IMR-90 (cell line): ENCODE measurements at regions not wholly inside any gene's neighbourhood (a gene's known extent, or its start where the extent isn't known, plus 50 kb on each side); places are given as distances from the start of the nearest gene placed in this dataset.

Experiments used
- ATAC-seq: fragments of 200-7000 bp; cut with Tn5 transposase; 2 replicates; pipeline ENCODE4 v1.9.1; 2020; ENCODE audit warnings: low read depth, mild to moderate bottlenecking, moderate library complexity
- BruUV-seq: library from RNA; stranded (reverse); fragments of 400-500 nt; replicated peaks from 2 replicates; lab custom pipeline; 2021; lab: Mats Ljungman, UMichigan
- CTCF ChIA-PET: fragments of 300-600 bp; formaldehyde crosslinking; extraction: SDS; loops from one replicate; lab custom pipeline; 2021; ENCODE audit warnings: antibody characterized with exemption; lab: Yijun Ruan, JAX
- POLR2A ChIA-PET: fragments of 300-600 bp; sonication (Branson Sonifier 250); formaldehyde crosslinking; loops from one replicate; lab custom pipeline; 2022; ENCODE audit warnings: antibody characterized with exemption; ENCODE audit not compliant: unreplicated experiment; lab: Charles Lee
- DNase-seq: peaks from one replicate; pipeline ENCODE4 v3.0.0; 2013
- H2AFZ ChIP-seq: replicated peaks from 2 replicates; pipeline ENCODE3; 2013; ENCODE audit warnings: low read length, mild to moderate bottlenecking; ENCODE audit not compliant: poor library complexity
- H2AK5ac ChIP-seq: 2 replicates; pipeline ENCODE4 v1.6.1; 2013; ENCODE audit warnings: low read depth, low read length, inconsistent platforms
- H2AK9ac ChIP-seq: replicated peaks from 2 replicates; pipeline ENCODE3; 2013; ENCODE audit warnings: mild to moderate bottlenecking, low read depth, low read length, moderate library complexity; ENCODE audit not compliant: poor library complexity
- H2BK120ac ChIP-seq: 2 replicates; pipeline ENCODE4 v1.6.1; 2013; ENCODE audit warnings: low read depth, low read length, inconsistent platforms
- H2BK15ac ChIP-seq: 3 replicates; pipeline ENCODE4 v1.6.1; 2013; ENCODE audit warnings: low read depth, low read length, inconsistent platforms
- H2BK20ac ChIP-seq: 2 replicates; pipeline ENCODE4 v1.6.1; 2013; ENCODE audit warnings: low read depth, mild to moderate bottlenecking, inconsistent platforms, low read length, moderate library complexity
- H2BK5ac ChIP-seq: 2 replicates; pipeline ENCODE4 v1.6.1; 2013; ENCODE audit warnings: mild to moderate bottlenecking, low read depth, low read length, inconsistent platforms; ENCODE audit not compliant: poor library complexity, severe bottlenecking
- H3K14ac ChIP-seq: replicated peaks from 2 replicates; pipeline ENCODE4 v1.6.1; 2013; ENCODE audit warnings: low read depth, low read length, inconsistent platforms
- H3K18ac ChIP-seq: 2 replicates; pipeline ENCODE4 v1.6.1; 2013; ENCODE audit warnings: low read depth, low read length, control low read depth
- H3K23ac ChIP-seq: 2 replicates; pipeline ENCODE4 v1.6.1; 2013; ENCODE audit warnings: low read depth, low read length, inconsistent platforms
- H3K27ac ChIP-seq: 2 replicates; pipeline ENCODE4 v1.5.1; 2013; ENCODE audit warnings: mild to moderate bottlenecking, control low read depth, low read length; ENCODE audit not compliant: insufficient read depth
- H3K27me3 ChIP-seq: 2 replicates; pipeline ENCODE4 v1.6.1; 2013; ENCODE audit warnings: low read length; ENCODE audit not compliant: control insufficient read depth, insufficient read depth
- H3K36me3 ChIP-seq: 2 replicates; pipeline ENCODE4 v1.6.1; 2013; ENCODE audit warnings: low read length, mixed read lengths; ENCODE audit not compliant: control insufficient read depth, insufficient read depth
- H3K4ac ChIP-seq: 2 replicates; pipeline ENCODE4 v1.6.1; 2013; ENCODE audit warnings: low read depth, low read length, inconsistent platforms
- H3K4me1 ChIP-seq: 2 replicates; pipeline ENCODE4 v1.6.1; 2013; ENCODE audit warnings: low read length, mixed read lengths; ENCODE audit not compliant: control insufficient read depth, insufficient read depth
- H3K4me2 ChIP-seq: 2 replicates; pipeline ENCODE4 v1.6.1; 2013; ENCODE audit warnings: low read depth, mild to moderate bottlenecking, control low read depth, low read length, moderate library complexity
- H3K4me3 ChIP-seq: 2 replicates; pipeline ENCODE4 v1.5.1; 2013; ENCODE audit warnings: low read depth, mild to moderate bottlenecking, control low read depth, low read length, moderate library complexity; ENCODE audit not compliant: insufficient read depth
- H3K56ac ChIP-seq: 2 replicates; pipeline ENCODE4 v1.6.1; 2013; ENCODE audit warnings: low read length, inconsistent platforms; ENCODE audit not compliant: insufficient read depth; ENCODE audit errors: extremely low read depth
- H3K79me1 ChIP-seq, 2 experiments: 2 replicates each; pipeline ENCODE4 v1.6.1; 2013; ENCODE audit warnings: low read length in 2 of 2, inconsistent platforms in 1 of 2, low read depth in 1 of 2
- H3K9ac ChIP-seq: 2 replicates; pipeline ENCODE4 v1.6.1; 2013; ENCODE audit warnings: low read depth, low read length, control low read depth
- H3K9me1 ChIP-seq: 2 replicates; pipeline ENCODE4 v1.6.1; 2013; ENCODE audit warnings: low read length, inconsistent platforms; ENCODE audit not compliant: insufficient read depth
- H3K9me3 ChIP-seq: 2 replicates; pipeline ENCODE4 v1.6.1; 2013; ENCODE audit warnings: low read length; ENCODE audit not compliant: control insufficient read depth, insufficient read depth
- H4K20me1 ChIP-seq: 2 replicates; pipeline ENCODE4 v1.6.1; 2013; ENCODE audit warnings: low read length, inconsistent platforms; ENCODE audit not compliant: insufficient read depth
- H4K5ac ChIP-seq: 2 replicates; pipeline ENCODE4 v1.6.1; 2013; ENCODE audit warnings: mild to moderate bottlenecking, low read depth, low read length, control low read depth
- H4K8ac ChIP-seq, 2 experiments: 2 replicates each; pipeline ENCODE4 v1.6.1; 2013; ENCODE audit warnings: low read depth in 2 of 2, low read length in 2 of 2, control low read depth in 1 of 2, inconsistent platforms in 1 of 2
- H4K91ac ChIP-seq: 2 replicates; pipeline ENCODE4 v1.6.1; 2013; ENCODE audit warnings: low read depth, low read length, inconsistent platforms; ENCODE audit not compliant: insufficient read depth
- CHD1 ChIP-seq: IDR thresholded peaks from 2 replicates; pipeline ENCODE4 v1.6.1; 2012; ENCODE audit warnings: low read depth, low read length, improper control_type of control experiment
- ELK1 ChIP-seq: fragments of 150-350 bp; IDR thresholded peaks from 2 replicates; pipeline ENCODE4 v1.6.1; 2016; ENCODE audit warnings: low read depth, mild to moderate bottlenecking, low read length, moderate library complexity, borderline replicate concordance
- FOS ChIP-seq: fragments of 150-350 bp; IDR thresholded peaks from 2 replicates; pipeline ENCODE4 v1.6.1; 2016; ENCODE audit warnings: low read depth, low read length
- MAFK ChIP-seq: IDR thresholded peaks from 2 replicates; pipeline ENCODE4 v1.6.1; 2012; ENCODE audit warnings: low read depth, low read length, improper control_type of control experiment
- MXI1 ChIP-seq: IDR thresholded peaks from 2 replicates; pipeline ENCODE4 v1.6.1; 2012; ENCODE audit warnings: low read depth, mild to moderate bottlenecking, low read length, moderate library complexity, borderline replicate concordance
- RAD21 ChIP-seq: IDR thresholded peaks from 2 replicates; pipeline ENCODE4 v1.6.1; 2012; ENCODE audit warnings: low read length, improper control_type of control experiment
- RCOR1 ChIP-seq: IDR thresholded peaks from 2 replicates; pipeline ENCODE4 v1.6.1; 2012; ENCODE audit warnings: mild to moderate bottlenecking, low read length, improper control_type of control experiment; ENCODE audit not compliant: insufficient replicate concordance
- RFX5 ChIP-seq: IDR thresholded peaks from 2 replicates; pipeline ENCODE4 v1.8.0; 2012; ENCODE audit warnings: low read depth, mild to moderate bottlenecking, low read length, moderate library complexity
- SMC3 ChIP-seq: fragments of 150-350 bp; IDR thresholded peaks from 2 replicates; pipeline ENCODE4 v1.6.1; 2016; ENCODE audit warnings: low read depth, mild to moderate bottlenecking, antibody characterized with exemption, low read length, moderate library complexity
- WGBS, 2 experiments: methylation state at CpG; one replicate each; pipeline versions ENCODE4 v1.1.5 to v1.1.7; 2013; ENCODE audit warnings: missing lambda C conversion rate in 2 of 2; ENCODE audit not compliant: insufficient read length in 1 of 2; ENCODE audit errors: extremely low coverage in 2 of 2; 5-methylcytosine and 5-hydroxymethylcytosine counted together
- dilution Hi-C: fragments of 300-500 bp; cut with HindIII; formaldehyde crosslinking; loops from one replicate; pipeline ENCODE4 v1.14.3; 2018; ENCODE audit warnings: low sequenced_read_pairs; ENCODE audit not compliant: unreplicated experiment
- in situ Hi-C: fragments of 300-500 bp; cut with MboI; formaldehyde crosslinking; loops from 3 replicates; pipeline ENCODE4 v1.14.3; 2019; ENCODE audit warnings: low sequenced_read_pairs, inconsistent platforms, mixed read lengths
- intact Hi-C: fragments of 100-400 bp; cut with micrococcal nuclease; formaldehyde crosslinking; loops from 2 replicates; pipeline ENCODE4 v1.10.0; 2022

- ChIA-PET POLR2A (no interaction called here), CTCF (no interaction called here)
- H3K4me3 ChIP-seq = no peak overlapping the region
- H3K9me1 ChIP-seq = no peaks in the 10 kb centered on the region
- BruUV-seq = no TSS peak
- no peak for DNase-seq
- no peaks in the 10 kb centered on the region for H3K36me3 ChIP-seq
- H4K20me1 ChIP-seq = no peaks in the 10 kb centered on the region
- no peak overlapping the region for H3K4me2 ChIP-seq
- H2BK5ac ChIP-seq = no peak overlapping the region
- no peak overlapping the region for H2BK120ac ChIP-seq
- H2BK15ac ChIP-seq = no peak overlapping the region
- H2AK9ac ChIP-seq = no peak overlapping the region
- no peak overlapping the region for H3K18ac ChIP-seq
- WGBS, 2 experiments = no CpG with 5 or more reads among the region's 18 CpGs
- ATAC-seq = no peak
- TF ChIP-seq RCOR1 (no peak), RAD21 (no peak), CHD1 (no peak), MXI1 (no peak), MAFK (no peak), FOS (no peak), ELK1 (no peak), SMC3 (no peak), RFX5 (no peak)
- H4K91ac ChIP-seq = no peak overlapping the region
- in situ Hi-C loops = no loop called here
- no peak overlapping the region for H2AFZ ChIP-seq
- H3K4ac ChIP-seq = no peak overlapping the region
- intact Hi-C loops = no loop called here
- H3K14ac ChIP-seq = no peak overlapping the region
- no peaks in the 10 kb centered on the region for H3K27me3 ChIP-seq
- H3K9me3 ChIP-seq = peaks cover 24% of the 10 kb centered on the region
- H3K27ac ChIP-seq = no peak overlapping the region
- H4K8ac ChIP-seq = no peak overlapping the region
- H3K79me1 ChIP-seq = no peaks in the 10 kb centered on the region
- H3K23ac ChIP-seq = no peak overlapping the region
- H3K9ac ChIP-seq = no peak overlapping the region
- H2BK20ac ChIP-seq = no peak overlapping the region
- H2AK5ac ChIP-seq = no peak overlapping the region
- dilution Hi-C loops = no loop called here
- H4K5ac ChIP-seq = no peak overlapping the region
- H3K56ac ChIP-seq = no peak overlapping the region
- no peaks in the 10 kb centered on the region for H3K4me1 ChIP-seq
Measured at GRCh38 chr5:3490957-3491507, 104.6 kb upstream of the IRX1 start.
